Body of pancreas (tissue), 4 donors: ENCODE measurements at regions not wholly inside any gene's neighbourhood (a gene's known extent, or its start where the extent isn't known, plus 50 kb on each side); places are given as distances from the start of the nearest gene placed in this dataset.

ENCODE experiments used
- ATAC-seq: fragments of 150-250 bp; one replicate; pipeline ENCODE4 v1.9.1; 2016
- DNase-seq, 4 donors: peaks; one replicate each; pipeline ENCODE4 v3.0.0-alpha.2; 2019
- H3K27ac ChIP-seq, 4 donors: fragments of 200-600 bp; sonication (generic); 1 replicate in 3 of 4; 2 replicates in 1 of 4; pipeline versions ENCODE4 v1.5.1 to v1.6.1; 2016 to 2019; ENCODE audit warnings: mild to moderate bottlenecking in 1 of 4, mixed read lengths in 1 of 4, moderate library complexity in 1 of 4
- H3K27me3 ChIP-seq, 2 donors: fragments of 200-600 bp; sonication (generic); one replicate each; pipeline ENCODE4 v1.6.0; 2016; ENCODE audit warnings: mild to moderate bottlenecking in 1 of 2
- H3K36me3 ChIP-seq, 2 donors: fragments of 200-600 bp; sonication (generic); replicated peaks in 1 of 2; 2 replicates each; pipeline ENCODE4 v1.5.1; 2016; ENCODE audit warnings: low read depth in 2 of 2; ENCODE audit not compliant: insufficient read depth in 1 of 2
- H3K4me1 ChIP-seq: fragments of 200-600 bp; sonication (generic); one replicate; pipeline ENCODE4 v1.6.0; 2016
- H3K4me3 ChIP-seq, 2 donors: fragments of 200-600 bp; sonication (generic); 1 replicate in 1 of 2; 2 replicates in 1 of 2; pipeline ENCODE4 v1.5.1; 2016 to 2019
- H3K9me3 ChIP-seq, 3 donors: fragments of 200-600 bp; sonication (generic); 1 replicate in 2 of 3; 2 replicates in 1 of 3; pipeline ENCODE4 v1.5.1; 2016
- POLR2A ChIP-seq, 3 donors: fragments of 450-650 bp; IDR thresholded peaks; one replicate each; pipeline ENCODE4 v1.6.1; 2016; ENCODE audit warnings: antibody characterized with exemption in 3 of 3, mild to moderate bottlenecking in 2 of 3
- WGBS, 2 donors: methylation state at CpG; one replicate each; pipeline ENCODE4 v1.1.5; 2017; 5-methylcytosine and 5-hydroxymethylcytosine counted together
- intact Hi-C: fragments of 100-400 bp; cut with DNase I; formaldehyde crosslinking; loops from one replicate; pipeline ENCODE4 v1.15.1; 2023
- TF ChIP-seq, protein P1 (sequence below), 7 experiments: fragments of 450-650 bp in 4 of 7; fragments of 200-600 bp in 3 of 7; sonication (generic) in 3 of 7; IDR thresholded peaks; one replicate each; pipeline ENCODE4 v1.5.1; 2016 to 2019; ENCODE audit warnings: antibody characterized with exemption in 7 of 7

DNA sequence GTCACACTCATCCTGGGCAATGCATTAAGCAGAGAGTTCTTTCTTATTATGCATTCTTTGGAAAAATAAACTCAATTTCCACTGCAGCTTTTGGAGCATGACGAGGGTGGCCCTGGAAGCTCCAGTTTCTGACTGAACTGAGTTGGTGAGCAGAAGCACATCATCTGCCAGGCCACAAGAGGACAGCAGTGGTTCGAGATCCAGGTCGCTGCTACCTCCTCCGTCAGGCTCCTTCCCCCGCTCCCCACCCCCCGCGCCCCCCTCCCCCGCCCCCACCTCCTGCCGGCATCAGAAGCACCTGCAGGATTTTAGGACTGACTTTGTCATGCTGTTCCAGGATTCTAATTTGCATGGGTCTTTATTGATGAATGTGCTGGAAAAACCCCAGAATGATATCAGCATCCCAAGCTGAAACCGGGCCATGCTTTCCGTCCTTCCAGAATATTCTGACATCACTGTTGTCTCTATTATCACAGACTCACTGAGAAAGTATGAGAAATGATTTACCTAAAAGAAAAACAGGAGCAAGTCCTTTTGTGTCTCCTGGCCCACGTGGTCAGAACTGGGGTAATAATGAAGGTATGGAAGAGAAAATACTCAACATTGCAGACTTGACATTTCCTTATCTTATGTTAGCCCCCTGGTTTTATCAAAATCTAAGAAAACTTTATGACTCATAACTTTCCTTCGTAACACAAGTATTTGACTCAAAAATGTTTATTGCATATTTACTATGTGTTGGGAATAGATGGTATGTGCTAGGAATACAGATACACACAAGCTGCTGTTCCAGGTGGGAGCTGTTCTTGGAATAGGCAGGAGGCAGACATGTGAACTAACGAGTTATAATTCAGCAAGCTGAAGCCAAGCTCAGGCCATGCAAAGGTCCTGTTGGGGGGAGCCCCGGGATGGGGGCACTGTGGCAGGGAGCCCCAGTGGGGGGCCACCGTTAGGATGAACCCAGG, 220.2 kb upstream of the EXOC2 start:
- Histone ChIP-seq H3K27me3 (no peaks in the 10 kb centered on the region), H3K4me1 (no peaks in the 10 kb centered on the region), H3K9me3 (no peaks in the 10 kb centered on the region), H3K4me3 (no peak overlapping the region), H3K27ac (peak overlapping the region in 1 of 4 donors; percentile 36), H3K36me3 (no peaks in the 10 kb centered on the region)
- TF ChIP-seq, protein P1, sequence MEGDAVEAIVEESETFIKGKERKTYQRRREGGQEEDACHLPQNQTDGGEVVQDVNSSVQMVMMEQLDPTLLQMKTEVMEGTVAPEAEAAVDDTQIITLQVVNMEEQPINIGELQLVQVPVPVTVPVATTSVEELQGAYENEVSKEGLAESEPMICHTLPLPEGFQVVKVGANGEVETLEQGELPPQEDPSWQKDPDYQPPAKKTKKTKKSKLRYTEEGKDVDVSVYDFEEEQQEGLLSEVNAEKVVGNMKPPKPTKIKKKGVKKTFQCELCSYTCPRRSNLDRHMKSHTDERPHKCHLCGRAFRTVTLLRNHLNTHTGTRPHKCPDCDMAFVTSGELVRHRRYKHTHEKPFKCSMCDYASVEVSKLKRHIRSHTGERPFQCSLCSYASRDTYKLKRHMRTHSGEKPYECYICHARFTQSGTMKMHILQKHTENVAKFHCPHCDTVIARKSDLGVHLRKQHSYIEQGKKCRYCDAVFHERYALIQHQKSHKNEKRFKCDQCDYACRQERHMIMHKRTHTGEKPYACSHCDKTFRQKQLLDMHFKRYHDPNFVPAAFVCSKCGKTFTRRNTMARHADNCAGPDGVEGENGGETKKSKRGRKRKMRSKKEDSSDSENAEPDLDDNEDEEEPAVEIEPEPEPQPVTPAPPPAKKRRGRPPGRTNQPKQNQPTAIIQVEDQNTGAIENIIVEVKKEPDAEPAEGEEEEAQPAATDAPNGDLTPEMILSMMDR (IDR thresholded peaks at IDR 0.05): peak; percentile 41 to 75 (median 58)
- no peak for TF ChIP-seq POLR2A (IDR thresholded peaks at IDR 0.05)
- WGBS, 2 donors: 13 to 20% methylated on average over 11 to 16 of the region's 16 CpGs
- DNase-seq: peak; percentile 53 to 74 (median 70)
- peak; percentile 74 for ATAC-seq
- intact Hi-C loops: loop anchor here (10.0 kb wide), 1 partner anchor 432 kb away; no protein-coding TSS in a partner anchor

DNA sequence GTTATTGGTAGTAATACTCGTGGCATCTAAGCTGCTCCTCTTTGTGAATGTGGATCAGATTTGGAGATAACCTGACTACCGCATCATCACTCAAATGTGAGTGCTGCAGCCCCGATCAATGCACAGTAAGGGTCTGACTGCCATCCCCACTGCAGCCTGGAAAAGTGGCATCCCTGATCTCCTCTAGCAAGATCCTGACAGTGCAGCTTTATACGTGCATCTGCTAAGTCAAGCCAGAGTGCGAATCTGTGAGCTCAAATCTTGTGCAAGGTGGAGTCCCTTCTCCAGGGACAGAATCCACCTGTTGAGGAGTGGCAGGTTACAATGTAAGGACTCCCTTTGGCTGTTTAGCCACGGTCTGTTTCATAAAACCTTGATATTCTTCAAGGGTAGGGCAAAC, 215.0 kb upstream of the EXOC2 start:
- Histone ChIP-seq H3K4me1 (no peaks in the 10 kb centered on the region), H3K4me3 (no peak overlapping the region), H3K36me3 (no peaks in the 10 kb centered on the region), H3K9me3 (no peaks in the 10 kb centered on the region), H3K27me3 (no peaks in the 10 kb centered on the region), H3K27ac (no peak overlapping the region)
- TF ChIP-seq, protein P1 (IDR thresholded peaks at IDR 0.05): no peak
- no peak for TF ChIP-seq POLR2A (IDR thresholded peaks at IDR 0.05)
- DNase-seq (no peak), ATAC-seq (no peak)
- intact Hi-C loops: no loop called here
- 60 to 67% methylated on average over 5 to 6 of the region's 6 CpGs for WGBS, 2 donors

DNA sequence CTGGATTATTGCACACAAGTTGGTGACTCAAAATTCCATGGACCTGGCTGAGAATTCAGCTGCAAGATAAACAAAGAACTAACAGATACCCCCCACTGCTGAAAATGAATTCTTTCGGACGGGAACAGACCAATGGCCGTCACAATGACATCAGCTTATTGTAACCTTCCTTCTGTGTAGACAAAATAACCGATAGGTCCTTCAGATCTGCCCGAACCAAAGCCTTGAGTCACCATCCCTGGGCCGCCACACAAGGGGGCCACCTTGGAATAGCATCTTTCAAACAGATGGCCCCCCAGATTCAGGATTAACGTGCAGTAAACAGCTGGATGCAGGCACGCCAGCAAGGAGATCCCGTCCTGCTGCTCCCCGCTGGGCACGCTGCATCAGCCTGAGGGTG, 214.0 kb upstream of the EXOC2 start:
- ATAC-seq (no peak), DNase-seq (no peak)
- TF ChIP-seq, protein P1 (IDR thresholded peaks at IDR 0.05): no peak
- no peak for TF ChIP-seq POLR2A (IDR thresholded peaks at IDR 0.05)
- no peaks in the 10 kb centered on the region for H3K36me3 ChIP-seq
- intact Hi-C loops: no loop called here
- no peaks in the 10 kb centered on the region for H3K9me3 ChIP-seq
- 90 to 92% methylated on average over 11 of the region's 11 CpGs for WGBS, 2 donors
- no peak overlapping the region for H3K4me3 ChIP-seq
- H3K4me1 ChIP-seq: peaks cover 7% of the 10 kb centered on the region
- H3K27ac ChIP-seq: no peak overlapping the region
- no peaks in the 10 kb centered on the region for H3K27me3 ChIP-seq

DNA sequence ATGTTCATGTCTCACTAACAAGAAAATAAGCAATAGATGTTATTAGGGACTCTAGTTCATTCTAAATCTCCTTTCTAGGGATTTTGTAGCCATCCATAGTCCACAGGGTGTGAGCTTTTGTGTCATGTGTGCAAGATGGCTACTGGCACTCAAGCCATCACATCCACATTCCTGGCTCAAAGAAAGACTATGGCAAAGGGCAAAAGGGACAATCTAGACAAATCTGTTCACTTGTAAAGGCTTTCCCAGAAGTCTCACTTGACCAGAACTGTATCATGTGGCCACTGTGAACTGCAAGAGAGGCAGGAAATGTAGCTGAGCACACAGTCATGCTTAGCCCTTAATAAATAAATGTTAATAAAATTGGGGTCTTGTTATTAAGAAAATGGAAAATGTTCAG, 212.6 kb upstream of the EXOC2 start:
- no peaks in the 10 kb centered on the region for H3K36me3 ChIP-seq
- H3K27ac ChIP-seq: no peak overlapping the region
- no peaks in the 10 kb centered on the region for H3K27me3 ChIP-seq
- ATAC-seq: no peak
- DNase-seq: no peak
- peaks cover 20% of the 10 kb centered on the region for H3K4me1 ChIP-seq
- intact Hi-C loops: no loop called here
- H3K4me3 ChIP-seq: no peak overlapping the region
- no peaks in the 10 kb centered on the region for H3K9me3 ChIP-seq
- no peak for TF ChIP-seq POLR2A (IDR thresholded peaks at IDR 0.05)
- TF ChIP-seq, protein P1 (IDR thresholded peaks at IDR 0.05): no peak

DNA sequence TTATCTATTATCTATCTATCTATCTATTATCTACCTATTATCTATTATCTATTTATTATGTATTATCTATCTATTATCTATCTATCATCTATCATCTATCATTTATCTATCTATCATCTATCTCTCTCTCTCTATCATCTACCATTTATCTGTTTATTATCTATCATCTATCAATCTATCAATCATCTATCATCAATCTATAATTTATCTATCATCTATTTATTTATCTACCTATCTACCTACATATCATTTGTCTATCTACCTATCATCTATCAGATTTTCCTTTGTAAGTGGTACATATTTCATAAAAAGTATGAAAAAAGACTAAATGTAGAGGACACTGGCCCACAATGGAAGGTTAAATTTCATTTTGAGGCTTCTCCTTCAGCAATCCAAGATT, 212.1 kb upstream of the EXOC2 start:
- Histone ChIP-seq H3K9me3 (no peaks in the 10 kb centered on the region), H3K36me3 (no peaks in the 10 kb centered on the region), H3K4me1 (peaks cover 23% of the 10 kb centered on the region), H3K27me3 (no peaks in the 10 kb centered on the region), H3K27ac (no peak overlapping the region), H3K4me3 (no peak overlapping the region)
- no peak for TF ChIP-seq POLR2A (IDR thresholded peaks at IDR 0.05)
- TF ChIP-seq, protein P1 (IDR thresholded peaks at IDR 0.05): no peak
- no peak for ATAC-seq
- intact Hi-C loops: no loop called here
- no peak for DNase-seq
